GM18870 (cell line): ENCODE measurements at regions not wholly inside any gene's neighbourhood (a gene's known extent, or its start where the extent isn't known, plus 50 kb on each side); places are given as distances from the start of the nearest gene placed in this dataset.
"Not testable (repeated sequence)": the region's sequence is repeated elsewhere in the genome, so short reads cannot be mapped to it uniquely, and the experiment has no call there.

ENCODE experiments used
- ATAC-seq: cut with Tn5 transposase; IDR thresholded peaks from one replicate; pipeline ENCODE4 v1.9.1; 2021; ENCODE audit warnings: moderate library complexity; ENCODE audit not compliant: unreplicated experiment

DNA sequence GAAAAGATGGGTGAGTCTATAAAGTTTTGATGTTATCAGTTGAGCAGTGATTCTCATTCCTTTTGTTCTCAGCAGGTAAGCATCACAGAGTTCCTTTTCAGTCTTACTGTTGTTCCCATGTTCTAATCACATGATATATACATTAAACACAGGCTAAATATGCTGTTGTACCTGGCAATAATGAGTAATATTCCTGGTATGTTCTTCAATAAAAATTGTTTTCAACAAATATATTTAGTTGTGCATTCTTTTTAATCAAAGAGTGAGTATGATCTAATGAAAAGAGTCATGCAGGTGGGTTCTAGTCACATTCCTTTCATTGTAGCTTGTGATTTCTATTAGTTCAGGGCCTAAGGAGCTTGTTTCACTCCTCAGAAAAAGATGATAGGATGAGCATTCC lies 288.3 kb upstream of the NETO1 start:
- no peak for ATAC-seq

DNA sequence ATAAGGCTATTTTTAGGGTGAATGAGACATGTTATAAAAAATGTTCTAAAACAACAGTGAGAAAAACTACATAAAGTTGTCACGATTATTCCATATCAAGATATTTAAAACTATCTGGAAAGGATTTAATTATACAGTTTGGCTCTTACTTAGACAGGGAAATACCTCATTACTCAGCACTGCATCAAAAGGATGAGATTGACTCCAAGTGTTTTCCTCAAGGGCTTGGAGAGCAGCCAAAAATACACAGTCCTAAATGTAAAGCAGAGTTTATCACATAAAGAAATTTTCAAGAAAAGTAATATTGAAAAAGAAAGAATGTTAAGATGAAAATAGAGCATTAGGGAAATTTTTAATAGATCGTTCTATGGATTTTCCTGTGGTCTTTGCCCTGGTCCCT lies 285.5 kb upstream of the NETO1 start:
- ATAC-seq = no peak

DNA sequence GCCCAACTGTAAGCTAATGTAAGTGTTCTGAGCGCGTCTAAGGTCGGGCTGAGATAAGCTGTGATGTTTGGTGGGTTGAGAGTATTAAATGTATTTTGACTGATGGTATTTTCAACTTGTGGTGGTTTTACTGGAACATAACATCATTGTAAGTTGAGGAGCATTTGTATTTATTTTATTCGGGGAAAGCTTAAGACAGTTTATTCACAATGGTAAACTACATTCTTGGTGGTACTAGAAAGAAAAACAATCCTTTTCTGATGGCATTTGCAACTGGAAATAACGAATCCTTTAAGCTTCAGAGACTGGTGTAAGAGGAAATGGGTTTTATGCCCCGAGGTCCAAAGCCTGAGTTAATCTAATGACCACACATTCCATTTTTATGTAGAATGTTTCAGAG lies 283.3 kb upstream of the NETO1 start:
- ATAC-seq = no peak

GRCh38 chr18:73150199-73150598 lies 282.4 kb upstream of the NETO1 start:
- no peak for ATAC-seq

GRCh38 chr18:73147590-73147989 lies 279.8 kb upstream of the NETO1 start:
- no peak for ATAC-seq

- ATAC-seq = no peak
These were observed 276.2 kb upstream of the NETO1 start for GRCh38 chr18:73144030-73144429.

DNA sequence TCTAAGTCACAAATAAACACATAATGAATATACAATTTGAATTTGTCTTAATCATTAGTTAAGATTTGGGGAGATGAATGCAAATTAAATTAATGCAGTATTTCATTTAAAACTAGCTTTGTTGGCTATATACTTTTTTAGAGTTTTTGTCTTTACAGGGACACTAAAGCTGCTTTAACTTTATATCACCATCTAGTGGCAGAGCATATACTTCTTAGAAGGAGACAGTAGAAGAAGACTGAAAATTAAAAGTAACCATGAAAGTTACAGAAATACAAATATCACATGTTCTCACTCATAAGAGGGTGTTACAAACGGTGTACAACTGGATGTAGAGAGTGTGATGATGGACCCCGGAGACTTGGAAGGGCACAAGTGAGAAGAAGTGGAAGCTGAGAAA lies 268.3 kb upstream of the NETO1 start:
- ATAC-seq = peak; percentile 60

DNA sequence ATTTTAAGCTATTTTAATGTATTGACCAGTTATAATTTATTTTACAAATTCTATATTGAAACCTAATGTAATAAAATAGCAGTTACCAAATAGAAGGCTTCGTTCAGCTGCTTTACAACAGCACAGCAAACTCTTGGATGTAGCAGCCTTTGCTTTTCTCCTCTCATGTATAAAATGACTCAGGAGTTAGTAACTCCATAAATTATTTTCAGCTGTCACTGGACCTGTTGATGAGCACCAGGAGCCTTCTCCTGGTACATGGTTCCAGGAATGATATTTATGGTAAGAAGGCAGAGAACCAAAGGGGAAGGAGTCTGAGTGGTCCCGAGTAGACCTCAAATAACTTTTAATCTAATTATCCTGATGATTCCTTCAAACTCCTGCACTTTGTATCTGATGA lies 256.4 kb upstream of the NETO1 start:
- no peak for ATAC-seq

GRCh38 chr18:73121207-73121606 lies 253.4 kb upstream of the NETO1 start:
- ATAC-seq = no peak

- ATAC-seq = no peak
These were observed 252.8 kb upstream of the NETO1 start for GRCh38 chr18:73120626-73121025.

GRCh38 chr18:73119574-73119973 lies 251.8 kb upstream of the NETO1 start:
- ATAC-seq = no peak

- no peak for ATAC-seq
These were observed 250.5 kb upstream of the NETO1 start for GRCh38 chr18:73118121-73118816.

- ATAC-seq = peak; percentile 60
These were observed 242.5 kb upstream of the NETO1 start for GRCh38 chr18:73110307-73110706.

DNA sequence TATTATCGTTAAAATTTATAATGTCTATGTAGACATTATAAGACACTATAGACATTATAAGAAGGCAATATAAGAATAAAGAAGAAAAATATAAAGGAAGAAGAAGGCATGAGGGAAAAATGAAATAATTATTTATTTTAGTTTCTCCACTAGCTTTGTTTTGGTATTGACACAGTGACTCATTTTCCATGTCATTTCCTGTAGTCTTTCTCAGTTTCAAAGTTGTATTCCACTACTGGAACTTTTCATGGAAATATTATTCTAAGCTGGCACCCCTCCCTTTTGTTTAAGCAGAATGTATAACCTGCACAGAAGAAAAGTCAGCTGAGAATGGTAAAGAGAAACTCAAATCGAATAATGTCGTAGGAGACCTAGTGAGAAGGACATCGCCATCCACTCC lies 234.2 kb upstream of the NETO1 start:
- no peak for ATAC-seq

DNA sequence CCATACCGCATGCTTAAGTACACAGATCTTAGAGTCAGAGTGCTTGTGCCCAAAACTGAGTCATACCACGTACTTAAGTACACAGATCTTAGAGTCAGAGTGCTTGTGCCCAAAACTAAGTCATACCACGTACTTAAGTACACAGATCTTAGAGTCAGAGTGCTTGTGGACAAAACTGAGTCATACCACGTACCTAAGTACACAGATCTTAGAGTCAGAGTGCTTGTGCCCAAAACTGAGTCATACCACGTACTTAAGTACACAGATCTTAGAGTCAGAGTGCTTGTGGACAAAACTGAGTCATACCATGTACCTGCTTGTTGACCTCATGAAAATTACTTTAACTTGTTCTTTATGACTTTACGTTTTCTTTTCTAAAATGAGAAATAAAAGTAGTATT lies 233.7 kb upstream of the NETO1 start:
- not testable (repeated sequence) for ATAC-seq

DNA sequence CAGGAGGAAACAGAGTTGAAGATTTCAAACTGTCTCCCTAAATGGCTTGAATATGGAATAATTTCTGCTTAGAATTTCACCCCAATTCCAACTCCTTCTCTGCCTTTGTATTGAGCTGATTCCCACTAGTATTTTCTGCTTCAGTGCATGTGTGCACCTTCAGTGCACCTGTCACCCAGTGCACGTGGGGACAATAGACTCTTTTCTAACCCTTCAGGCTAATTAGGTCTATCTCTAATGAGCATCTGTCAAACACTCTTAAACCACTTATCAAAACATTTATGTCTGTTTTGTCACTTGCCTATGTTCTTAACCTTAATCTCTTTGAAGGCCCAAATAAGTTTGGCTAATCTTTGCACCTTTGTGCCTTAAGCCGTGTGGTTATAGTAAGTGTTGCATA lies 232.0 kb upstream of the NETO1 start:
- no peak for ATAC-seq

DNA sequence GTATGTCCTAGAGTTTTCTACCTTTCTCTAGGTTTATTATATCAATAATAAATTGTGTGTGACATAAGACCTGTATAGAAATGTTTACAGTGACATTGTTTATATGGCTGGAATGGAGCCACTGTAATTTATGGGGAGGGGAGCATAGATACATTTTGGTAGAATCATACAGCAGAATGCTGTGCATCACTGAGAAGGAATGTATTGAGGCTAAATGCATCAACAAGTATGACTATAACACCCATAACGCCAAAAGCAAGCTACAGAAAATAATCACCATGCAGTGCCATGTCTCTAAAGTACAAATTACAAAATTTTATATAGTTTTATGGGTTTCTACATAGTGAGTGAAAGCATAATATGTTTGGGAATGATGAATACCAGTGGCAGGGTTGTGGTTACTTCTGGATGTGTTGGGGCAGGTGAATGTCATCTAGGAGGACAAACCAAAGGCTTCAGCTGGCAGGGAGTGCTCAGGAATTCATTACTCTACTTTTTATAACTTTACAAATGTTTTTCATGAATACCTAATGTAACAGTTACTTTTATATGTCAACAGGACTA lies 226.0 kb upstream of the NETO1 start:
- ATAC-seq = no peak

GRCh38 chr18:73088445-73088844 lies 220.7 kb upstream of the NETO1 start:
- ATAC-seq = no peak

GRCh38 chr18:73087282-73087977 lies 219.6 kb upstream of the NETO1 start:
- no peak for ATAC-seq

DNA sequence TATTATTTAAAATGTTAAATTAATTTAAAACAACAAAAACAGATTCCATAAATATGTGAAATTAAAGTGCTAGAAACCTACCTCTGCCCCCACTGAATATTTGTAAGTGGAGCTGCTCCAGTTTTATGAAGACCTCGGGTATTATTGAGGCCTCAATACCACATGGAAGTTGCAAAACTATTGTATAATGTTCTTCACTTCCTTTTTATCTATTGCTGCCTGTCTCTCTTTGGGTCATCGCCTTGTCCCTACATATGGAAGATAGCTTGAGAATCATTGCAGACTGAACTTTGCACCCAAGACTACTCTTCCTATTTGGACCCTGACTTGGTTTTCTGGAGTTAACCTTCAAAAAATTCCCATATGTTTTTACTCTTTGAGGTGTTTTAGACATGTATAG lies 212.1 kb upstream of the NETO1 start:
- no peak for ATAC-seq

DNA sequence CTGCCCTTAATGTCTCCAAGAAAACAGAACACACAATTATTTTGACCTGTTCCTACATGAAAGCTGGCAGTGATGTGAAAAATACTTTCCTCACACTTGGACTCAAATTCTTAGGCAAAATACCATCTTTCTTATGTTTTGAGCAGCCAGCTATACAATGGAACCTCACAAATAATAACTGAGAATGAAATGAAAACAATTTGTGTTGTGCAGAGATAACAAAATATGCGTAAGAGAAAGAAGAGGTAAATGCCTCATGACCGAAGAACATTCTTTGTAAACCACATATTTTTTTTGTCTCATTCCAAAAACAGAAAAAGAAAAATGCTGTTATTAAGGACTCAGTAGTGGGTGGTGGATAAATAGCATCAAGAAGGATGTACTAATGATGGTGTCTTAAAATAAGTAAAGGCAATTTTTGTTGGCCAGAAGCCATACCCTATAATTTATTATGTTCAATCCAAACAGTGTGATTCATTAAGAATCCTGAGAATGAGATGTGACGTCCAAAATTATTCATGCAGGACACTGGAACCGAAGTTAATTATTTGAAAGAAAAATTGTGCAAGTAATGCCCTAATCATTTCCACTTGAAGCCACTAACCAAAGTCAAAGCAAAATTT lies 193.0 kb upstream of the NETO1 start:
- ATAC-seq = no peak

GRCh38 chr18:73059280-73059679 lies 191.5 kb upstream of the NETO1 start:
- ATAC-seq = no peak
